SK-N-MC (cell line): ENCODE measurements at regions not wholly inside any gene's neighbourhood (a gene's known extent, or its start where the extent isn't known, plus 50 kb on each side); places are given as distances from the start of the nearest gene placed in this dataset.
A peak's percentile ranks its signal among the peaks of the same experiment; 100 is the strongest.

ENCODE experiments used
- DNase-seq: peaks from one replicate; pipeline ENCODE4 v3.0.0-alpha.2; 2011; ENCODE audit warnings: low read depth, low spot score
- H3K27ac ChIP-seq: fragments of 200-600 bp; sonication (generic); 2 replicates; pipeline ENCODE4 v1.5.1; 2016; ENCODE audit warnings: mixed run types
- H3K36me3 ChIP-seq: fragments of 200-600 bp; sonication (generic); 2 replicates; pipeline ENCODE4 v1.6.1; 2017; ENCODE audit warnings: antibody characterized with exemption, low read length, mixed read lengths; ENCODE audit not compliant: insufficient read depth
- H3K4me3 ChIP-seq: fragments of 200-600 bp; sonication (generic); 2 replicates; pipeline ENCODE4 v1.5.1; 2016
- H3K9ac ChIP-seq: fragments of 200-600 bp; sonication (generic); 2 replicates; pipeline ENCODE4 v1.8.0; 2017; ENCODE audit warnings: mixed run types, mixed read lengths; ENCODE audit not compliant: insufficient read length
- H3K9me3 ChIP-seq: fragments of 200-600 bp; sonication (generic); 2 replicates; pipeline ENCODE4 v1.6.1; 2017; ENCODE audit warnings: low read depth, mild to moderate bottlenecking, antibody characterized with exemption, low read length, moderate library complexity, mixed read lengths
- EZH2 ChIP-seq: fragments of 200-600 bp; sonication (generic); IDR thresholded peaks from one replicate; pipeline ENCODE4 v1.6.1; 2017; ENCODE audit warnings: antibody characterized with exemption
- FOXP2 ChIP-seq: optimal IDR thresholded peaks from 2 replicates; pipeline ENCODE3; 2011; ENCODE audit warnings: mild to moderate bottlenecking, moderate library complexity; ENCODE audit not compliant: insufficient read depth; ENCODE audit errors: extremely low read length, control extremely low read depth
- POLR2AphosphoS5 ChIP-seq: IDR thresholded peaks from 2 replicates; pipeline ENCODE4 v1.6.1; 2012; ENCODE audit warnings: mild to moderate bottlenecking, low read depth, low read length, borderline replicate concordance

- Histone ChIP-seq H3K9ac (no peak overlapping the region), H3K9me3 (0 out of 2 replicates have a peak, but pooled peaks cover 4% of the 10 kb centered on the region), H3K4me3 (peak overlapping the region; percentile 44), H3K36me3 (no peaks in the 10 kb centered on the region), H3K27ac (peak overlapping the region; percentile 49; the same call in 1 of the 2 replicates)
- TF ChIP-seq EZH2, result no peak
- peak; percentile 88; the same call in 1 of the 2 replicates for TF ChIP-seq POLR2AphosphoS5
- no peak for TF ChIP-seq FOXP2
- peak; percentile 95 for DNase-seq
Measured at GRCh38 chr17:68812876-68813584, 142.2 kb downstream of the ABCA8 start.

GRCh38 chr17:68809148-68809547 is 146.0 kb downstream of the ABCA8 start:
- no peaks in the 10 kb centered on the region for H3K36me3 ChIP-seq

DNA sequence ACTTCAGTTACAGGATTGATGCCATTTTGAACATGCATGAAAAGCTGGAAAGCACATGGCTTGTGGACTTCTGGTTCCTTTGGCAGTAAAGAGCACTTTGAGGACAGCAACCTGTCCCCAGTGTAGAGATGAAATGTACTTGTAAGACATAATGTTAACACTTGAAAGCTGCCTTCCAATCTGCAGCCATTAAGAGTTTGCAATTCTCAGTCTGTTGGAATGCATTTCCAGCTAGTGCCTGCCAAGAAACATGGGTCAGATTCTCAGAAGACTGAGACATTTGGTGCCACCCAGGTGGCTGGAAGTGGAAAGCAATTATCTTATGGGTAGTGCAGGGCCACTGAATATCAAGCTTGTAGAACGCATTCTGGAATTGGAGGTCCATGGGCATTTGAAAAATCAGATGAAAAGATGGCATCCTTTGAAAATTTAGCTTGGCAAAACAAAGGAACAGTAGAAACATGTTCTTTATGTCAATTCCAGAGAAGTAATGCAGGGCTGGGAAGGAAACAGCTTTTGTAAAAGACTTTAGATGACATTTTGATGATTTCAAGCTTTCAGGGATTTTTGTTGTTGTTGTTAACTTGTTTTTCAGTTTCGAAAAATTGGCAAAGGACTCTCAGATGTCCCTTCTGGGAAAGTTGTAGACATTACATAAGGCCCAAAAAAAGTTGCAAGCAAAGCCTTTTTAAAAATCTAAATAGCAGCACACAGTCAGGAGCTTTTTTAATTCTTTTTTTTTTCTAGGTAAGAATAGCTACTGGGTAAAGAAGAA is 147.0 kb downstream of the ABCA8 start:
- DNase-seq, result no peak
- H3K4me3 ChIP-seq, result no peak overlapping the region
- H3K36me3 ChIP-seq, result no peaks in the 10 kb centered on the region
- H3K9me3 ChIP-seq, result 0 out of 2 replicates have a peak, but pooled peaks cover 4% of the 10 kb centered on the region
- TF ChIP-seq FOXP2 (no peak), EZH2 (no peak), POLR2AphosphoS5 (no peak)
- no peak overlapping the region for H3K27ac ChIP-seq
- H3K9ac ChIP-seq, result no peak overlapping the region

More at GRCh38 chr17:68809148-68809547, 146.0 kb downstream of the ABCA8 start:
- H3K9ac ChIP-seq, result no peak overlapping the region
- no peak overlapping the region for H3K4me3 ChIP-seq
- H3K27ac ChIP-seq, result no peak overlapping the region
- no peak for DNase-seq
- H3K9me3 ChIP-seq, result 0 out of 2 replicates have a peak, but pooled peaks cover 4% of the 10 kb centered on the region
- TF ChIP-seq EZH2, result no peak
- TF ChIP-seq POLR2AphosphoS5, result no peak
- no peak for TF ChIP-seq FOXP2

- no peak for TF ChIP-seq EZH2
- TF ChIP-seq FOXP2, result no peak
- TF ChIP-seq POLR2AphosphoS5, result no peak
- H3K36me3 ChIP-seq, result no peaks in the 10 kb centered on the region
Measured at GRCh38 chr17:68805609-68806008, 149.6 kb downstream of the ABCA8 start.

GRCh38 chr17:68804777-68805520 is 150.2 kb downstream of the ABCA8 start:
- no peak for DNase-seq

More at GRCh38 chr17:68805609-68806008, 149.6 kb downstream of the ABCA8 start:
- no peaks in the 10 kb centered on the region for H3K9me3 ChIP-seq
- DNase-seq, result no peak
- H3K4me3 ChIP-seq, result no peak overlapping the region
- no peak overlapping the region for H3K27ac ChIP-seq
- no peak overlapping the region for H3K9ac ChIP-seq

GRCh38 chr17:68803164-68803929 is 151.8 kb downstream of the ABCA8 start:
- TF ChIP-seq FOXP2 (no peak), POLR2AphosphoS5 (no peak), EZH2 (no peak)
- Histone ChIP-seq H3K9me3 (no peaks in the 10 kb centered on the region), H3K27ac (no peak overlapping the region), H3K4me3 (no peak overlapping the region), H3K9ac (no peak overlapping the region), H3K36me3 (no peaks in the 10 kb centered on the region)
- DNase-seq, result no peak

More at GRCh38 chr17:68804777-68805520, 150.2 kb downstream of the ABCA8 start:
- H3K9me3 ChIP-seq, result no peaks in the 10 kb centered on the region
- no peaks in the 10 kb centered on the region for H3K36me3 ChIP-seq
- TF ChIP-seq EZH2 (no peak), FOXP2 (no peak), POLR2AphosphoS5 (no peak)
- H3K9ac ChIP-seq, result no peak overlapping the region
- H3K4me3 ChIP-seq, result no peak overlapping the region
- H3K27ac ChIP-seq, result no peak overlapping the region
